ENCODE measurements at regions not wholly inside any gene's neighbourhood (a gene's known extent, or its start where the extent isn't known, plus 50 kb on each side); places are given as distances from the start of the nearest gene placed in this dataset.

GRCh38 chr1:197989058-197989457 is 71.9 kb downstream of the LHX9 start:
- Histone ChIP-seq H3K4ac (ENCODE audit: low read length) (no peak overlapping the region), H3K79me1 (ENCODE audit: low read depth, low read length) (no peaks in the 10 kb centered on the region), H2BK12ac (ENCODE audit: low read length) (no peak overlapping the region), H3K4me3 (ENCODE audit: low read length in 2 of 2) (no peak overlapping the region), H3K14ac (ENCODE audit: low read length) (no peak overlapping the region), H2BK120ac (ENCODE audit: low read depth, low read length) (no peak overlapping the region), H3K18ac (ENCODE audit: low read length) (no peak overlapping the region), H3K27me3 (ENCODE audit: control insufficient read depth in 3 of 3, insufficient read depth in 3 of 3, low read depth in 1 of 3, low read length in 3 of 3) (no peaks in the 10 kb centered on the region), H4K8ac (ENCODE audit: low read depth, low read length) (no peak overlapping the region), H3K9me3 (replicated peaks in 1 of 2; ENCODE audit: control insufficient read depth in 2 of 2, insufficient read depth in 1 of 2, low read depth in 1 of 2, low read length in 2 of 2) (no peaks in the 10 kb centered on the region), H2AK5ac (ENCODE audit: low read depth, low read length) (no peak overlapping the region), H3K36me3 (replicated peaks in 1 of 2; ENCODE audit: control insufficient read depth in 2 of 2, insufficient read depth in 2 of 2, low read length in 2 of 2) (no peaks in the 10 kb centered on the region), H4K91ac (ENCODE audit: low read depth, low read length, poor library complexity) (no peak overlapping the region), H3K27ac (replicated peaks; ENCODE audit: low read length) (no peak overlapping the region), H3K9ac (ENCODE audit: low read depth, low read length, poor library complexity) (no peak overlapping the region), H3K4me1 (ENCODE audit: control insufficient read depth in 2 of 2, insufficient read depth in 1 of 2, low read depth in 1 of 2, low read length in 2 of 2) (no peaks in the 10 kb centered on the region), H3K23ac (ENCODE audit: low read depth, low read length, poor library complexity) (no peak overlapping the region), H3K4me2 (ENCODE audit: insufficient read depth, low read length, poor library complexity, severe bottlenecking) (no peak overlapping the region), H2AFZ (ENCODE audit: low read length) (no peak overlapping the region), H2BK5ac (ENCODE audit: low read length) (no peak overlapping the region), H2BK15ac (ENCODE audit: low read length) (no peak overlapping the region)
- DNase-seq (ENCODE audit: low spot score), result no peak
- no CpG with 5 or more reads among the region's 5 CpGs for WGBS, 2 donors (ENCODE audit: extremely low coverage in 2 of 2, insufficient read length in 2 of 2, insufficient replicate concordance in 1 of 2)

DNA sequence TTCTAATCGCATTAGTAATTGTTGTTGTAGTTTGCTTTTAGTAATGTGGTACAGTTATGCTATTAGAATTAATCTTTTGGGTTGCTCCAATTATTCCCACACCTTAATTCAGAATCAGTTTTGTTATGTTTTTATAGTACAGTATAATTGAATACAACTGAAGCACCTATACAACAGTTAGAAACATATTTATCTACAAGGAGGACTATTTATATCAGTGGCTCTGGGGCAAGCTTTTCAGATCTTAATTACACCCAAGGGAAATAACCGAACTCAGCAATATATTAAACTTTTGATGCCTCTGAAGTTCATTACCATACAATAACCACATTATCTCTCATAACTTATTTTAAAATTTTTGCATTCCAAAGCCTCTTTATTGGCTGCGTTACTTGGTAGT is 74.4 kb downstream of the LHX9 start:
- no peak overlapping the region for H2BK12ac ChIP-seq (ENCODE audit: low read length)
- no peak for DNase-seq (ENCODE audit: low spot score)
- no peak overlapping the region for H3K14ac ChIP-seq (ENCODE audit: low read length)
- H3K4me3 ChIP-seq (ENCODE audit: low read length in 2 of 2), result no peak overlapping the region
- no peak overlapping the region for H2AFZ ChIP-seq (ENCODE audit: low read length)
- H2BK5ac ChIP-seq (ENCODE audit: low read length), result no peak overlapping the region
- no peak overlapping the region for H3K4ac ChIP-seq (ENCODE audit: low read length)
- no peak overlapping the region for H4K91ac ChIP-seq (ENCODE audit: low read depth, low read length, poor library complexity)
- no peaks in the 10 kb centered on the region for H3K27me3 ChIP-seq (ENCODE audit: control insufficient read depth in 3 of 3, insufficient read depth in 3 of 3, low read depth in 1 of 3, low read length in 3 of 3)
- H3K27ac ChIP-seq (replicated peaks; ENCODE audit: low read length), result no peak overlapping the region
- H2BK120ac ChIP-seq (ENCODE audit: low read depth, low read length), result no peak overlapping the region
- H3K4me2 ChIP-seq (ENCODE audit: insufficient read depth, low read length, poor library complexity, severe bottlenecking), result no peak overlapping the region
- no peak overlapping the region for H2AK5ac ChIP-seq (ENCODE audit: low read depth, low read length)
- no peaks in the 10 kb centered on the region for H3K36me3 ChIP-seq (replicated peaks in 1 of 2; ENCODE audit: control insufficient read depth in 2 of 2, insufficient read depth in 2 of 2, low read length in 2 of 2)
- no CpG with 5 or more reads among the region's 3 CpGs for WGBS, 2 donors (ENCODE audit: extremely low coverage in 2 of 2, insufficient read length in 2 of 2, insufficient replicate concordance in 1 of 2)
- H3K4me1 ChIP-seq (ENCODE audit: control insufficient read depth in 2 of 2, insufficient read depth in 1 of 2, low read depth in 1 of 2, low read length in 2 of 2), result no peaks in the 10 kb centered on the region
- no peak overlapping the region for H3K23ac ChIP-seq (ENCODE audit: low read depth, low read length, poor library complexity)
- no peak overlapping the region for H2BK15ac ChIP-seq (ENCODE audit: low read length)
- no peak overlapping the region for H3K9ac ChIP-seq (ENCODE audit: low read depth, low read length, poor library complexity)
- no peak overlapping the region for H3K18ac ChIP-seq (ENCODE audit: low read length)
- H4K8ac ChIP-seq (ENCODE audit: low read depth, low read length), result no peak overlapping the region
- H3K79me1 ChIP-seq (ENCODE audit: low read depth, low read length), result no peaks in the 10 kb centered on the region
- H3K9me3 ChIP-seq (replicated peaks in 1 of 2; ENCODE audit: control insufficient read depth in 2 of 2, insufficient read depth in 1 of 2, low read depth in 1 of 2, low read length in 2 of 2), result no peaks in the 10 kb centered on the region

- Histone ChIP-seq H2AFZ (ENCODE audit: low read length) (no peak overlapping the region), H3K9ac (ENCODE audit: low read depth, low read length, poor library complexity) (no peak overlapping the region), H3K79me1 (ENCODE audit: low read depth, low read length) (no peaks in the 10 kb centered on the region), H3K9me3 (replicated peaks in 1 of 2; ENCODE audit: control insufficient read depth in 2 of 2, insufficient read depth in 1 of 2, low read depth in 1 of 2, low read length in 2 of 2) (no peaks in the 10 kb centered on the region), H2BK15ac (ENCODE audit: low read length) (no peak overlapping the region), H2BK12ac (ENCODE audit: low read length) (no peak overlapping the region), H3K36me3 (replicated peaks in 1 of 2; ENCODE audit: control insufficient read depth in 2 of 2, insufficient read depth in 2 of 2, low read length in 2 of 2) (no peaks in the 10 kb centered on the region), H3K23ac (ENCODE audit: low read depth, low read length, poor library complexity) (no peak overlapping the region), H3K27ac (replicated peaks; ENCODE audit: low read length) (no peak overlapping the region), H3K4me2 (ENCODE audit: insufficient read depth, low read length, poor library complexity, severe bottlenecking) (no peak overlapping the region), H2AK5ac (ENCODE audit: low read depth, low read length) (no peak overlapping the region), H3K4ac (ENCODE audit: low read length) (no peak overlapping the region), H3K18ac (ENCODE audit: low read length) (no peak overlapping the region), H3K4me1 (ENCODE audit: control insufficient read depth in 2 of 2, insufficient read depth in 1 of 2, low read depth in 1 of 2, low read length in 2 of 2) (no peaks in the 10 kb centered on the region), H3K4me3 (ENCODE audit: low read length in 2 of 2) (no peak overlapping the region), H3K14ac (ENCODE audit: low read length) (no peak overlapping the region), H2BK120ac (ENCODE audit: low read depth, low read length) (no peak overlapping the region), H2BK5ac (ENCODE audit: low read length) (no peak overlapping the region), H4K91ac (ENCODE audit: low read depth, low read length, poor library complexity) (no peak overlapping the region), H3K27me3 (ENCODE audit: control insufficient read depth in 3 of 3, insufficient read depth in 3 of 3, low read depth in 1 of 3, low read length in 3 of 3) (no peaks in the 10 kb centered on the region), H4K8ac (ENCODE audit: low read depth, low read length) (no peak overlapping the region)
- WGBS, 2 donors (ENCODE audit: extremely low coverage in 2 of 2, insufficient read length in 2 of 2, insufficient replicate concordance in 1 of 2), result 100% methylated on average over 3 of the region's 7 CpGs; no CpG with 5 or more reads in 1 of the 2 donors
- DNase-seq (ENCODE audit: low spot score), result no peak
Observed at GRCh38 chr1:197994907-197995407, 77.8 kb downstream of the LHX9 start.

GRCh38 chr1:197995408-197996258 is 78.5 kb downstream of the LHX9 start:
- Histone ChIP-seq H4K91ac (ENCODE audit: low read depth, low read length, poor library complexity) (no peak overlapping the region), H3K27ac (replicated peaks; ENCODE audit: low read length) (no peak overlapping the region), H2BK120ac (ENCODE audit: low read depth, low read length) (no peak overlapping the region), H3K36me3 (replicated peaks in 1 of 2; ENCODE audit: control insufficient read depth in 2 of 2, insufficient read depth in 2 of 2, low read length in 2 of 2) (no peaks in the 10 kb centered on the region), H3K9ac (ENCODE audit: low read depth, low read length, poor library complexity) (no peak overlapping the region), H2BK15ac (ENCODE audit: low read length) (no peak overlapping the region), H3K9me3 (replicated peaks in 1 of 2; ENCODE audit: control insufficient read depth in 2 of 2, insufficient read depth in 1 of 2, low read depth in 1 of 2, low read length in 2 of 2) (no peaks in the 10 kb centered on the region), H3K27me3 (ENCODE audit: control insufficient read depth in 3 of 3, insufficient read depth in 3 of 3, low read depth in 1 of 3, low read length in 3 of 3) (no peaks in the 10 kb centered on the region), H3K14ac (ENCODE audit: low read length) (no peak overlapping the region), H3K4me2 (ENCODE audit: insufficient read depth, low read length, poor library complexity, severe bottlenecking) (no peak overlapping the region), H3K4me1 (ENCODE audit: control insufficient read depth in 2 of 2, insufficient read depth in 1 of 2, low read depth in 1 of 2, low read length in 2 of 2) (no peaks in the 10 kb centered on the region), H3K4ac (ENCODE audit: low read length) (no peak overlapping the region), H4K8ac (ENCODE audit: low read depth, low read length) (no peak overlapping the region), H3K4me3 (ENCODE audit: low read length in 2 of 2) (no peak overlapping the region), H3K18ac (ENCODE audit: low read length) (no peak overlapping the region), H3K23ac (ENCODE audit: low read depth, low read length, poor library complexity) (no peak overlapping the region), H2AFZ (ENCODE audit: low read length) (no peak overlapping the region), H2BK12ac (ENCODE audit: low read length) (no peak overlapping the region), H2AK5ac (ENCODE audit: low read depth, low read length) (no peak overlapping the region), H2BK5ac (ENCODE audit: low read length) (no peak overlapping the region), H3K79me1 (ENCODE audit: low read depth, low read length) (no peaks in the 10 kb centered on the region)
- no peak for DNase-seq (ENCODE audit: low spot score)
- WGBS, 2 donors (ENCODE audit: extremely low coverage in 2 of 2, insufficient read length in 2 of 2, insufficient replicate concordance in 1 of 2), result no CpG with 5 or more reads among the region's 6 CpGs

Measured in neuronal stem cell (in vitro differentiated cells).